ENCODE measurements at regions not wholly inside any gene's neighbourhood (a gene's known extent, or its start where the extent isn't known, plus 50 kb on each side); places are given as distances from the start of the nearest gene placed in this dataset.
"Not testable (repeated sequence)": the region's sequence is repeated elsewhere in the genome, so short reads cannot be mapped to it uniquely, and the experiment has no call there.

- TF ChIP-seq, protein P1, sequence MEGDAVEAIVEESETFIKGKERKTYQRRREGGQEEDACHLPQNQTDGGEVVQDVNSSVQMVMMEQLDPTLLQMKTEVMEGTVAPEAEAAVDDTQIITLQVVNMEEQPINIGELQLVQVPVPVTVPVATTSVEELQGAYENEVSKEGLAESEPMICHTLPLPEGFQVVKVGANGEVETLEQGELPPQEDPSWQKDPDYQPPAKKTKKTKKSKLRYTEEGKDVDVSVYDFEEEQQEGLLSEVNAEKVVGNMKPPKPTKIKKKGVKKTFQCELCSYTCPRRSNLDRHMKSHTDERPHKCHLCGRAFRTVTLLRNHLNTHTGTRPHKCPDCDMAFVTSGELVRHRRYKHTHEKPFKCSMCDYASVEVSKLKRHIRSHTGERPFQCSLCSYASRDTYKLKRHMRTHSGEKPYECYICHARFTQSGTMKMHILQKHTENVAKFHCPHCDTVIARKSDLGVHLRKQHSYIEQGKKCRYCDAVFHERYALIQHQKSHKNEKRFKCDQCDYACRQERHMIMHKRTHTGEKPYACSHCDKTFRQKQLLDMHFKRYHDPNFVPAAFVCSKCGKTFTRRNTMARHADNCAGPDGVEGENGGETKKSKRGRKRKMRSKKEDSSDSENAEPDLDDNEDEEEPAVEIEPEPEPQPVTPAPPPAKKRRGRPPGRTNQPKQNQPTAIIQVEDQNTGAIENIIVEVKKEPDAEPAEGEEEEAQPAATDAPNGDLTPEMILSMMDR (IDR thresholded peaks at IDR 0.05; ENCODE audit: low read depth, low read length), result no peak
- TF ChIP-seq MYC (IDR thresholded peaks at IDR 0.05; ENCODE audit: low read depth, low read length), result no peak
Observed at GRCh38 chr19:28553005-28553404, 659.9 kb downstream of the UQCRFS1 start.

DNA sequence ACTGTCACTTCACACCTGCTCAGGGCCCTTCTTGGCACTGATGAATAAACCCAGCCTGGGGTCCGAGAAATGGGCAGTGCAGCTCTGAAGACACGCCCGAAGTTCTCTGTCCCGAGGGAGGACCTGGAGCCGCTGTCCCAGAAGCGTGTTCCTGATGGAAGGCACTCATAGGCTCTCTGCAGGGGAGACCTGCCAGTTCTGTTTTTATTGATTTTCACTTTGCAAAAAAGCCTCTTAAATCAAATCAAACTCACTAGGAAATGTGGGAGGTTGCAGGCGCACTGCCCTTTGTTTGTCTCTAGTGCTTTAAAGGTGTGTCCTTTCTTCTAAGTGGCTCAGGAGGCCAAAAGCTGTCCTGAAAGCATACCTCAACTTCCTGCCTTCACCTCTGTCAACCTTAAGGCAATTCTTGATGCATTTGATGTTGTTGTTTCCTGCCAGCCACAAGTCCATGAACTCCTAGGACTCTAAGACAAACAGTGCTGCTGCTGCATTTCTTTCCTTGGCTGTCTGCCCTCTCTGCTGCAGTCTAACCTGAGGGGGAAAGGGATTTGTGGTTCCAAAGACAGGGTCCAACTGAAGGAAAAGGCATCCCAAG lies 663.2 kb downstream of the UQCRFS1 start:
- TF ChIP-seq, protein P2, sequence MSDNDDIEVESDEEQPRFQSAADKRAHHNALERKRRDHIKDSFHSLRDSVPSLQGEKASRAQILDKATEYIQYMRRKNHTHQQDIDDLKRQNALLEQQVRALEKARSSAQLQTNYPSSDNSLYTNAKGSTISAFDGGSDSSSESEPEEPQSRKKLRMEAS (IDR thresholded peaks at IDR 0.05; ENCODE audit: low read depth, low read length), result no peak
- TF ChIP-seq POLR2A (IDR thresholded peaks at IDR 0.05; ENCODE audit: extremely low read depth, insufficient read length), result no peak
- no peak for TF ChIP-seq MYC (IDR thresholded peaks at IDR 0.05; ENCODE audit: low read depth, low read length)
- TF ChIP-seq, protein P1 (IDR thresholded peaks at IDR 0.05; ENCODE audit: low read depth, low read length), result no peak

More at GRCh38 chr19:28553005-28553404, 659.9 kb downstream of the UQCRFS1 start:
- H3K4me3 ChIP-seq (ENCODE audit: low read depth, low read length), result no peak overlapping the region
- DNase-seq (ENCODE audit: low read depth), result peak; percentile 10

GRCh38 chr19:28546148-28546685 lies 666.7 kb downstream of the UQCRFS1 start:
- DNase-seq (ENCODE audit: low read depth), result no peak
- TF ChIP-seq MYC (IDR thresholded peaks at IDR 0.05; ENCODE audit: low read depth, low read length) (no peak), POLR2A (IDR thresholded peaks at IDR 0.05; ENCODE audit: extremely low read depth, insufficient read length) (no peak)
- TF ChIP-seq, protein P2 (IDR thresholded peaks at IDR 0.05; ENCODE audit: low read depth, low read length), result no peak
- TF ChIP-seq, protein P1 (IDR thresholded peaks at IDR 0.05; ENCODE audit: low read depth, low read length), result no peak
- H3K4me3 ChIP-seq (ENCODE audit: low read depth, low read length), result no peak overlapping the region

More for the DNA sequence above, 663.2 kb downstream of the UQCRFS1 start:
- DNase-seq (ENCODE audit: low read depth), result no peak
- no peak overlapping the region for H3K4me3 ChIP-seq (ENCODE audit: low read depth, low read length)

DNA sequence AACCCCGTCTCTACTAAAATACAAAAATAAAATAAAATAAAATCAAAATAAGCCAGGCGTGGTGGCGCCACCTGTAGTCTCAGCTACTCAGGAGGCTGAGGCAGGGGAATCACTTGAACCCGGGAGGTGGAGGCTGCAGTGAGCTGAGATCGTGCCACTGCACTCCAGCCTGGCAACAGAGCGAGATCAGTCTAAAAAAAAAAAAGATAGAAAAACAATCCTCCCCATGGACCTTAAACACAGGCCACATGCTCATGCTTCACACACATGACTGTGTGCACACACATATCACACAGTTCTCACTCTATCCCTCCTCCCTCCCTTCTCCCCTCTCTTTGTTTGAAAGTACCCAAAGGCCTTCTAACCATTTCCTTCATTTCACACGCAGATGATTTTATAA lies 667.6 kb downstream of the UQCRFS1 start:
- DNase-seq (ENCODE audit: low read depth); H3K4me3 ChIP-seq (ENCODE audit: low read depth, low read length): not testable (repeated sequence)

DNA sequence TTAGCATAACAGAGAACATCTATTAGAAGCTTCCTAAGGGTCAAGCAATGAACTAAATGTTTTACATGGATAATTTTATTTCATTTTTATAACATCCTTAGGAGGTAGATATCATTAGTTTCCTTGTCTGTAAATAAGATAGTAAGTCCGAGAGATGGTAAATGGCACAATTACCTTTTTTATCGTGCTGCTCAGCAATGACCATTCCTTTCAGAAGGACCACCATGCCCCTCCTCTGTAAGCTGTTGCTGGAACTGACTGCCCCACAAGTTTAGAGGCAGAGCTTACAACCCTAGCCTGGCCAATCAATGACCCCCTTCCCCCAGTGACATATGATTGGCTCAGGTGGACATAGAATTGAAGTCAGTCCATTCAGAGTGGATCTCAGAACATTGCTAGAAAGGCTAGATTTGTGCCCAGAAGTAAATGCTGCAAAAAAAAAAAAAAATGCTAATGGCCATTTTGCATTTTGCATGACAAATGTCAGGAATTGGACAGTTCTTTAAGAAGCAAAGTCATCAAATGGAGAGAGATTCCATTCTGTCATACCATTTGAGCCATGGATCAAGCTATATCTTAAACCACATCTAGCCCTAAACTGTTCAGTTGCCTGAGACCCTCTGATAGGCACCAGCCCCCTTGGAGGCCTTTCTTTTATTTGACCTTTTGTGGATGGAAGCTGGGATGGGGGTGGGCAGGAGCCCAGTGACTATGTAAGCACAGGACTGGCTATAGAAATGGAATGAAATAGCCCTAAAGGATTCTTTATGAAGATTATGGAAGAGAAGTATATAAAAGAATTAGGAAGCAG lies 668.3 kb downstream of the UQCRFS1 start:
- DNase-seq (ENCODE audit: low read depth), result no peak
- H3K4me3 ChIP-seq (ENCODE audit: low read depth, low read length), result no peak overlapping the region
- TF ChIP-seq POLR2A (IDR thresholded peaks at IDR 0.05; ENCODE audit: extremely low read depth, insufficient read length) (no peak), MYC (IDR thresholded peaks at IDR 0.05; ENCODE audit: low read depth, low read length) (no peak)
- TF ChIP-seq, protein P1 (IDR thresholded peaks at IDR 0.05; ENCODE audit: low read depth, low read length), result no peak
- TF ChIP-seq, protein P2 (IDR thresholded peaks at IDR 0.05; ENCODE audit: low read depth, low read length), result no peak

DNA sequence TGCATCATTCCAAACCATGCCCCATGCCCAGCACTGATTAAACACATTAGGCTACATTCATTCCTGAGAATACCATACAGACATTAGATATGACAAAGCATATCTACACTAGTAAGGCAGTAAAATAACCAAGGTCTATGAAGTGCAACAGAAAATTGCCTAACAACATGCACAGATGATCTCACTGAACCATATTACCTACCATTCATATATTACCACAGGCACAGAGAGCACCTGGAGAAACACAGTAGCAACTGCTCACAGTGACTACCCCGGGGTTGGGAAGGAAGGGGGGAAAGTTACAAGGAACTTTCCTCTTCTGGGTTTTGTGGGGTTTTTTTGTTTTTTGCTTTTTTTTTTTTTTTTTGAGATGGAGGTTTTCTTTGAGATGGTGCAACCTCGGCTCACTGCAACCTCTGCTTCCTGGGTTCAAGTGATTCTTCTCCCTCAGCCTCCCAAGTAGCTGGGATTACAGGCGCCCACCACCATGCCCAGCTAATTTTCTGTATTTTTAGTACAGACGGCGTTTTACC lies 669.6 kb downstream of the UQCRFS1 start:
- H3K4me3 ChIP-seq (ENCODE audit: low read depth, low read length), result no peak overlapping the region
- DNase-seq (ENCODE audit: low read depth), result no peak
- TF ChIP-seq, protein P1 (IDR thresholded peaks at IDR 0.05; ENCODE audit: low read depth, low read length), result no peak
- TF ChIP-seq MYC (IDR thresholded peaks at IDR 0.05; ENCODE audit: low read depth, low read length) (no peak), POLR2A (IDR thresholded peaks at IDR 0.05; ENCODE audit: extremely low read depth, insufficient read length) (no peak)
- TF ChIP-seq, protein P2 (IDR thresholded peaks at IDR 0.05; ENCODE audit: low read depth, low read length), result no peak
